ENCODE measurements at regions not wholly inside any gene's neighbourhood (a gene's known extent, or its start where the extent isn't known, plus 50 kb on each side); places are given as distances from the start of the nearest gene placed in this dataset.

- DNase-seq (ENCODE audit: low read depth in 2 of 2): no peak
These were observed 52.4 kb upstream of the WDR26 start for GRCh38 chr1:224486801-224487583.

- DNase-seq (ENCODE audit: low read depth in 2 of 2): no peak
These were observed 54.4 kb upstream of the WDR26 start for GRCh38 chr1:224488806-224489499.

- no peak for DNase-seq (ENCODE audit: low read depth in 2 of 2)
These were observed 55.2 kb upstream of the WDR26 start for GRCh38 chr1:224489534-224490365.

- no peak for DNase-seq (ENCODE audit: low read depth in 2 of 2)
These were observed 56.2 kb upstream of the WDR26 start for GRCh38 chr1:224490549-224491537.

GRCh38 chr1:224492015-224492414 is 57.4 kb upstream of the WDR26 start:
- no peak for DNase-seq (ENCODE audit: low read depth in 2 of 2)

GRCh38 chr1:224492632-224493031 is 58.0 kb upstream of the WDR26 start:
- no peak for DNase-seq (ENCODE audit: low read depth in 2 of 2)

- DNase-seq (ENCODE audit: low read depth in 2 of 2): no peak
These were observed 58.7 kb upstream of the WDR26 start for GRCh38 chr1:224493269-224493668.

GRCh38 chr1:224494343-224494742 is 59.7 kb upstream of the WDR26 start:
- DNase-seq (ENCODE audit: low read depth in 2 of 2): no peak

GRCh38 chr1:224495866-224496265 is 61.3 kb upstream of the WDR26 start:
- DNase-seq (ENCODE audit: low read depth in 2 of 2): no peak

- DNase-seq (ENCODE audit: low read depth in 2 of 2): no peak
These were observed 62.2 kb upstream of the WDR26 start for GRCh38 chr1:224496826-224497225.

GRCh38 chr1:224497714-224498573 is 63.3 kb upstream of the WDR26 start:
- DNase-seq (ENCODE audit: low read depth in 2 of 2): peak; percentile 64 to 78

GRCh38 chr1:224498574-224499170 is 64.1 kb upstream of the WDR26 start:
- no peak for DNase-seq (ENCODE audit: low read depth in 2 of 2)

- no peak for DNase-seq (ENCODE audit: low read depth in 2 of 2)
These were observed 64.6 kb upstream of the WDR26 start for GRCh38 chr1:224499204-224499603.

- no peak for DNase-seq (ENCODE audit: low read depth in 2 of 2)
These were observed 66.2 kb upstream of the WDR26 start for GRCh38 chr1:224500796-224501195.

GRCh38 chr1:224501836-224502235 is 67.2 kb upstream of the WDR26 start:
- no peak for DNase-seq (ENCODE audit: low read depth in 2 of 2)

GRCh38 chr1:224502459-224503160 is 68.0 kb upstream of the WDR26 start:
- DNase-seq (ENCODE audit: low read depth in 2 of 2): no peak

- DNase-seq (ENCODE audit: low read depth in 2 of 2): no peak
These were observed 68.8 kb upstream of the WDR26 start for GRCh38 chr1:224503161-224504118.

Data from stimulated activated CD4-positive, alpha-beta T cell treated with anti-CD3 and anti-CD28 coated beads, Interleukin-15, amount 100 ng/mL, for 48 hours (primary cell).